SIG-M5 treated with dmso at 0.1 percent for 504 hours (cell line): ENCODE measurements at regions not wholly inside any gene's neighbourhood (a gene's known extent, or its start where the extent isn't known, plus 50 kb on each side); places are given as distances from the start of the nearest gene placed in this dataset.

ENCODE experiments used
- DNase-seq: peaks from one replicate; lab custom pipeline; 2025; ENCODE audit not compliant: unreplicated experiment; lab: John Stamatoyannopoulos, UW

- no peak for DNase-seq
These were observed 258.9 kb upstream of the CFAP20DC start for GRCh38 chr3:59308684-59309083.

GRCh38 chr3:59308001-59308400, 258.2 kb upstream of the CFAP20DC start:
- DNase-seq: no peak

GRCh38 chr3:59306436-59306835, 256.6 kb upstream of the CFAP20DC start:
- no peak for DNase-seq

GRCh38 chr3:59304296-59304695, 254.5 kb upstream of the CFAP20DC start:
- DNase-seq: no peak

- DNase-seq: no peak
These were observed 253.6 kb upstream of the CFAP20DC start for GRCh38 chr3:59303452-59303851.

- DNase-seq: no peak
These were observed 252.6 kb upstream of the CFAP20DC start for GRCh38 chr3:59302442-59302841.

GRCh38 chr3:59300733-59301132, 250.9 kb upstream of the CFAP20DC start:
- no peak for DNase-seq

GRCh38 chr3:59299561-59299960, 249.7 kb upstream of the CFAP20DC start:
- no peak for DNase-seq

GRCh38 chr3:59290358-59290757, 240.5 kb upstream of the CFAP20DC start:
- DNase-seq: no peak

GRCh38 chr3:59289831-59290230, 240.0 kb upstream of the CFAP20DC start:
- DNase-seq: no peak

- no peak for DNase-seq
These were observed 239.1 kb upstream of the CFAP20DC start for GRCh38 chr3:59288951-59289350.

- no peak for DNase-seq
These were observed 237.1 kb upstream of the CFAP20DC start for GRCh38 chr3:59286791-59287531.

- DNase-seq: no peak
These were observed 235.7 kb upstream of the CFAP20DC start for GRCh38 chr3:59285560-59285959.

GRCh38 chr3:59284926-59285325, 235.1 kb upstream of the CFAP20DC start:
- no peak for DNase-seq

- no peak for DNase-seq
These were observed 230.3 kb upstream of the CFAP20DC start for GRCh38 chr3:59280113-59280512.

GRCh38 chr3:59277816-59278215, 228.0 kb upstream of the CFAP20DC start:
- DNase-seq: no peak

GRCh38 chr3:59277201-59277600, 227.4 kb upstream of the CFAP20DC start:
- no peak for DNase-seq

- no peak for DNase-seq
These were observed 224.2 kb upstream of the CFAP20DC start for GRCh38 chr3:59273976-59274375.

GRCh38 chr3:59271971-59272370, 222.1 kb upstream of the CFAP20DC start:
- DNase-seq: no peak

GRCh38 chr3:59270921-59271320, 221.1 kb upstream of the CFAP20DC start:
- DNase-seq: no peak

- DNase-seq: no peak
These were observed 220.4 kb upstream of the CFAP20DC start for GRCh38 chr3:59270209-59270608.

- no peak for DNase-seq
These were observed 218.3 kb upstream of the CFAP20DC start for GRCh38 chr3:59268170-59268569.

GRCh38 chr3:59267021-59267420, 217.2 kb upstream of the CFAP20DC start:
- no peak for DNase-seq
